MM.1S (cell line): ENCODE measurements at regions not wholly inside any gene's neighbourhood (a gene's known extent, or its start where the extent isn't known, plus 50 kb on each side); places are given as distances from the start of the nearest gene placed in this dataset.

Source experiments
- DNase-seq: peaks from one replicate; pipeline ENCODE4 v3.0.0-alpha.2; 2015
- H2AFZ ChIP-seq: fragments of 300-600 bp; sonication (generic); 2 replicates; pipeline ENCODE4 v1.6.0; 2016; ENCODE audit warnings: antibody characterized with exemption, low read length
- H3F3A ChIP-seq: fragments of 300-600 bp; sonication (generic); 2 replicates; pipeline ENCODE4 v1.6.1; 2016; ENCODE audit warnings: mild to moderate bottlenecking, antibody characterized with exemption, low read length, moderate library complexity, mixed read lengths; ENCODE audit not compliant: insufficient read depth
- H3K27ac ChIP-seq: fragments of 300-600 bp; sonication (generic); 2 replicates; pipeline ENCODE4 v1.5.1; 2016; ENCODE audit warnings: mild to moderate bottlenecking, low read length
- H3K27me3 ChIP-seq: fragments of 300-600 bp; sonication (generic); replicated peaks from 2 replicates; pipeline ENCODE4 v1.6.0; 2016; ENCODE audit warnings: low read length; ENCODE audit not compliant: insufficient read depth
- H3K36me3 ChIP-seq: fragments of 300-600 bp; sonication (generic); replicated peaks from 2 replicates; pipeline ENCODE4 v1.6.1; 2016; ENCODE audit warnings: mild to moderate bottlenecking, low read length, mixed read lengths; ENCODE audit not compliant: insufficient read depth
- H3K4me1 ChIP-seq: fragments of 300-600 bp; sonication (generic); 2 replicates; pipeline ENCODE4 v1.6.1; 2016; ENCODE audit warnings: low read length, mixed read lengths
- H3K4me2 ChIP-seq: fragments of 300-600 bp; sonication (generic); 2 replicates; pipeline ENCODE4 v1.6.0; 2016; ENCODE audit warnings: low read depth, low read length
- H3K4me3 ChIP-seq: fragments of 300-600 bp; sonication (generic); 2 replicates; pipeline ENCODE4 v1.5.1; 2016; ENCODE audit warnings: low read length, mixed read lengths
- H3K79me2 ChIP-seq: fragments of 300-600 bp; sonication (generic); 2 replicates; pipeline ENCODE4 v1.6.1; 2016; ENCODE audit warnings: mixed run types, low read length, mixed read lengths
- H3K9ac ChIP-seq: fragments of 300-600 bp; sonication (generic); 2 replicates; pipeline ENCODE4 v1.6.1; 2016; ENCODE audit warnings: low read length, mixed read lengths
- H3K9me2 ChIP-seq: fragments of 300-600 bp; sonication (generic); replicated peaks from 2 replicates; pipeline ENCODE4 v1.6.1; 2016; ENCODE audit warnings: mild to moderate bottlenecking, low read length, mixed read lengths; ENCODE audit not compliant: insufficient read depth
- H3K9me3 ChIP-seq: fragments of 300-600 bp; sonication (generic); replicated peaks from 2 replicates; pipeline ENCODE4 v1.6.1; 2016; ENCODE audit warnings: mild to moderate bottlenecking, low read length, mixed read lengths; ENCODE audit not compliant: insufficient read depth
- H4K20me1 ChIP-seq: fragments of 300-600 bp; sonication (generic); 2 replicates; pipeline ENCODE4 v1.6.1; 2016; ENCODE audit warnings: mild to moderate bottlenecking, low read length, moderate library complexity, mixed read lengths; ENCODE audit not compliant: insufficient read depth
- CTCF ChIP-seq: fragments of 300-600 bp; sonication (generic); IDR thresholded peaks from 2 replicates; pipeline ENCODE4 v1.5.1; 2016; ENCODE audit warnings: antibody characterized with exemption, low read length, mixed read lengths
- EZH2 ChIP-seq: fragments of 300-600 bp; sonication (generic); optimal IDR thresholded peaks from 2 replicates; pipeline ENCODE3; 2017; ENCODE audit warnings: low read depth, mild to moderate bottlenecking, antibody characterized with exemption, low read length, mixed read lengths
- EZH2phosphoT487 ChIP-seq: fragments of 300-600 bp; sonication (generic); IDR thresholded peaks from 2 replicates; pipeline ENCODE4 v1.6.1; 2018; ENCODE audit warnings: antibody characterized with exemption, low read length

GRCh38 chr4:101556842-101557241, 209.5 kb upstream of the PPP3CA start:
- Histone ChIP-seq H3K4me1 (no peaks in the 10 kb centered on the region), H2AFZ (no peak overlapping the region), H3K27ac (no peak overlapping the region), H4K20me1 (no peaks in the 10 kb centered on the region), H3K9ac (no peak overlapping the region), H3F3A (no peaks in the 10 kb centered on the region), H3K9me2 (no peaks in the 10 kb centered on the region), H3K9me3 (no peaks in the 10 kb centered on the region), H3K27me3 (no peaks in the 10 kb centered on the region), H3K79me2 (no peaks in the 10 kb centered on the region), H3K4me3 (no peak overlapping the region), H3K36me3 (no peaks in the 10 kb centered on the region), H3K4me2 (no peak overlapping the region)
- DNase-seq = no peak
- TF ChIP-seq CTCF (no peak), EZH2phosphoT487 (no peak), EZH2 (no peak)

- H4K20me1 ChIP-seq = no peaks in the 10 kb centered on the region
- no peaks in the 10 kb centered on the region for H3K79me2 ChIP-seq
- H2AFZ ChIP-seq = no peak overlapping the region
- no peak for DNase-seq
- H3F3A ChIP-seq = no peaks in the 10 kb centered on the region
- no peaks in the 10 kb centered on the region for H3K27me3 ChIP-seq
- H3K4me1 ChIP-seq = no peaks in the 10 kb centered on the region
- H3K4me3 ChIP-seq = no peak overlapping the region
- no peak overlapping the region for H3K27ac ChIP-seq
- no peaks in the 10 kb centered on the region for H3K9me2 ChIP-seq
- TF ChIP-seq EZH2phosphoT487 = no peak
- no peak for TF ChIP-seq EZH2
- no peak for TF ChIP-seq CTCF
- H3K36me3 ChIP-seq = no peaks in the 10 kb centered on the region
- no peak overlapping the region for H3K4me2 ChIP-seq
- H3K9ac ChIP-seq = no peak overlapping the region
- no peaks in the 10 kb centered on the region for H3K9me3 ChIP-seq
Observed at GRCh38 chr4:101555341-101555880, 208.1 kb upstream of the PPP3CA start.

DNA sequence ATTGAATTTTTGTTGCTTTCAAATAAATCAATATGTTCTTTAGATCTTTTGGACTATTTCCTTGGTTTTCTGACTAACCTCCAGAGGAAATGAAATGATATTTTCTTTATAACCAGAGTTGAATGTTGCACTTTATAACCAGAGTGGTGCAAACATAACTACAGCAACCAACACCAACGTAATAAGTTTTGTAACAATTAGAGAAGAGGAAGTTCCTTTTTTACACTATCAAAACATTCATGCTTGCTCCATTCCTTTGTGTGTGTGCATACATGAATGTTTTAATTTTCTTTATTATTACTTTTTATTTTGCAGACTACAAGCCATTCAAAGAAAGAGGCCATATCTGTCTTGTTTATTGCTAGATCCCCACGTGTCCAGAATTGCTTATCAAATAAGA, 193.0 kb upstream of the PPP3CA start:
- TF ChIP-seq EZH2phosphoT487 (no peak), CTCF (no peak), EZH2 (no peak)
- Histone ChIP-seq H3K9ac (no peak overlapping the region), H3K4me2 (no peak overlapping the region), H3K9me2 (no peaks in the 10 kb centered on the region), H3K9me3 (no peaks in the 10 kb centered on the region), H4K20me1 (no peaks in the 10 kb centered on the region), H3K79me2 (no peaks in the 10 kb centered on the region), H3F3A (no peaks in the 10 kb centered on the region), H2AFZ (no peak overlapping the region), H3K36me3 (no peaks in the 10 kb centered on the region), H3K27ac (no peak overlapping the region), H3K4me3 (no peak overlapping the region), H3K4me1 (no peaks in the 10 kb centered on the region), H3K27me3 (no peaks in the 10 kb centered on the region)
- DNase-seq = no peak
